GM20000 (cell line): ENCODE measurements at regions not wholly inside any gene's neighbourhood (a gene's known extent, or its start where the extent isn't known, plus 50 kb on each side); places are given as distances from the start of the nearest gene placed in this dataset.

Experiments used
- DNase-seq: peaks from one replicate; pipeline ENCODE4 v3.0.0; 2012; ENCODE audit warnings: low spot score
- TF ChIP-seq, protein P1 (sequence below): IDR thresholded peaks from 2 replicates; pipeline ENCODE4 v1.5.1; 2012; ENCODE audit warnings: mild to moderate bottlenecking, control low read depth; ENCODE audit errors: extremely low read depth, missing control alignments

DNA sequence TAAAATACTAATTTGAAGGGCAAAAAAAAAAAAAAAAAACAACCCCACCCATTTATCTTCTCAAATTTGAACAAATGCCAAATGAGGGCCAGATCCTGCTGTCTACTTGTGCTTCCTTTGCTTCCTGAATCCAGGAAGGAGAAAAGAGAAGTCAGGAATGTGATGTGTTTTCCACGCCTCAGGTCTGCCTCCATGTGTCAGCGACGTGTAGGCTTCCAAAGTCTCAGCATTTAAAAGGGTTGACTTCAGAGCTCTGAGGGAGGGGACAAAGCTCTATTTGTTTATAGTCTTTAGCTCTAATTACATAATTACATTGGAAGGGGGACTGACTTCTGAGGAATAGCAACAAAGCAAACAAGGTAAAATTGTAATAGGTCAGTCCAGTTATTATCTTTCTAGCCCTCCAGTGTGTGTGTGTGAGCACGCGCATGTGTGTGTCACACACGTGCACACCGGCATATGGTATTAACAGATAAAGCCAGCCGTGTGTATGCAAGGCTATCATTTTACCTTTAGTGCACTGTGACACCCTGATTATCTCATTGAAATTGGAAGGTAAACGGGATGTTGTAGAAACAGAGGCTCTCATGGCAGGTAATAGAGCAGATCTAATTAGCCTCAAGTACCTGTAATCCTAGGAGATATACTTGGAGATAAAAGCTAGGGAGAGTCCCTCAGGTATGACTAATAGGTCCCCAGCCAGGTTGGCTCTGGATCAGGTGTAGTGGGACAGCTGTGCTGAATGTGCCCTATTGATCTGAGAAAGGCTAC is 911.4 kb upstream of the ZEB2 start:
- DNase-seq, result no peak
- TF ChIP-seq, protein P1, sequence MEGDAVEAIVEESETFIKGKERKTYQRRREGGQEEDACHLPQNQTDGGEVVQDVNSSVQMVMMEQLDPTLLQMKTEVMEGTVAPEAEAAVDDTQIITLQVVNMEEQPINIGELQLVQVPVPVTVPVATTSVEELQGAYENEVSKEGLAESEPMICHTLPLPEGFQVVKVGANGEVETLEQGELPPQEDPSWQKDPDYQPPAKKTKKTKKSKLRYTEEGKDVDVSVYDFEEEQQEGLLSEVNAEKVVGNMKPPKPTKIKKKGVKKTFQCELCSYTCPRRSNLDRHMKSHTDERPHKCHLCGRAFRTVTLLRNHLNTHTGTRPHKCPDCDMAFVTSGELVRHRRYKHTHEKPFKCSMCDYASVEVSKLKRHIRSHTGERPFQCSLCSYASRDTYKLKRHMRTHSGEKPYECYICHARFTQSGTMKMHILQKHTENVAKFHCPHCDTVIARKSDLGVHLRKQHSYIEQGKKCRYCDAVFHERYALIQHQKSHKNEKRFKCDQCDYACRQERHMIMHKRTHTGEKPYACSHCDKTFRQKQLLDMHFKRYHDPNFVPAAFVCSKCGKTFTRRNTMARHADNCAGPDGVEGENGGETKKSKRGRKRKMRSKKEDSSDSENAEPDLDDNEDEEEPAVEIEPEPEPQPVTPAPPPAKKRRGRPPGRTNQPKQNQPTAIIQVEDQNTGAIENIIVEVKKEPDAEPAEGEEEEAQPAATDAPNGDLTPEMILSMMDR, result no peak

DNA sequence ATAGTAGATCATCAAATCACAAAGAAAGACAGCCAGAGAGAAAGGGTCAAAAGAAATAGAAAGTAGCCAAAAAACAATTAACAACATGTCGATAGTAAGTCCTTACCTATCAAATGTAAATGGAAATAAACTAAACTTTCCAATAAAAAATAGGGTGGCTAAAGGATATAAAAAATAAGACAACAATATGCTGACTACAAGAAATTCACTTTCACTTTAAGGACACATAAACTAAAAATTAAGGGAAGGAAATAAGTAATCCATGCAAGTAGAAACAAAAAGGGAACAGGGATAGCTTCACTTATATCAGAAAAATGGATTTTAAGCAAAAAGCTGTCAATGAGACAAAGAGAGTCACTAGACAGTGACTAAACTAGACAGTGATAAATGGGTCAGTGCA is 903.9 kb upstream of the ZEB2 start:
- DNase-seq, result no peak
- TF ChIP-seq, protein P1, result no peak

DNA sequence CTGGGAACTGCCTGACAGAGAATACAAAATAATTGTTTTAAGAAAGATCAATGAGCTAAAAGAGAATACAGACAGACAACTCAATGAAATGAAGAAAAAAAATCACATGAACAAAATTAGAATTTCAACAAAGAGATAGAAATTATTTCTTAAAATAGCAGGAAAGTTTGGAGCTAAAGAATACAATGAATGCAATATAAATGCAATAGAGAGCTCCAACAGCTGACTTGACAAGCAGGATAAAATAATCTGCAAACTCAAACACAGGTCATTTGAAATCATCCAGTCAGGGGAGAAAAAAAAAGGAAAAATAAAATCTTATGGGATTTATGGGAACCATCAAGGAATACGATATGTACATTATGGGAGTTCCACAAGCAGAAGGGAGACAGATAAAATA is 902.7 kb upstream of the ZEB2 start:
- no peak for DNase-seq
- TF ChIP-seq, protein P1, result no peak

DNA sequence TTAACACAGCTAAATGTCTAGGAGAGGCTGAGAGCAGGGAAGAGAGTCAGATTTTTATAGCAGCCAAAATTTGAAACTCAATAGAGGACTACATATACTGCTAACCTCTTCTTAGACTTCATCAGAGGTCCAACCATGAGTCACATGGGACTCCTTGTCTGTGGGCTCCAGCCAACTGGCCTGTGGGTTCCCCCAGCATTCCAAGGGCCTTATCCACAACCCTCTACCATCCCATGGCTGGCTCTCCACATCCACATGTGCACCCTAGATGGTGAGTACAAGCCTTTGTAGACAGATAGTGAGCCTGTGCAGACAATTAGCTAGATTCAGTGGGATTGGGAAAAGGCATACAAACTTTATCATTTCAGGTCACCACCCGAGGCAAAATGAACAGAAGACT is 901.9 kb upstream of the ZEB2 start:
- TF ChIP-seq, protein P1, result no peak
- DNase-seq, result no peak

DNA sequence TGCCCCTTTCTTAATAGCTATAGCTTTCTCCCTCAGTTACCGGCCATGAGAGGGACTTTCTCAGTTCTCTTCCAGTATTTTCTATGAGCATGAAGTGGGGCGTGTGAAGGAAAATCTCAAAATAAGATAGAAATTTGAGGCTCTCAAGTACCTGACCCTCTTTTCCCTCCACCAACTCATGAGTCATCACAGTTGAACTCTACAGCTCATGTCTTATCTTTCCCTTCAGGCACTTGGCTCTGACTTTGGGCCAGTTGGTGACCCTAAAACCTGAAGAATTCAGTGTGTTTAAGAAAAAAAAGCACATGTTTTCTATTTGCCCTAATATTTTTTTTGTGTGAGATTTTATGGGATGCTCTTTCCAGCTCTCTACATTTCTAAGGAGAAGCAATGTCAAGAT is 896.7 kb upstream of the ZEB2 start:
- no peak for DNase-seq
- TF ChIP-seq, protein P1, result no peak

DNA sequence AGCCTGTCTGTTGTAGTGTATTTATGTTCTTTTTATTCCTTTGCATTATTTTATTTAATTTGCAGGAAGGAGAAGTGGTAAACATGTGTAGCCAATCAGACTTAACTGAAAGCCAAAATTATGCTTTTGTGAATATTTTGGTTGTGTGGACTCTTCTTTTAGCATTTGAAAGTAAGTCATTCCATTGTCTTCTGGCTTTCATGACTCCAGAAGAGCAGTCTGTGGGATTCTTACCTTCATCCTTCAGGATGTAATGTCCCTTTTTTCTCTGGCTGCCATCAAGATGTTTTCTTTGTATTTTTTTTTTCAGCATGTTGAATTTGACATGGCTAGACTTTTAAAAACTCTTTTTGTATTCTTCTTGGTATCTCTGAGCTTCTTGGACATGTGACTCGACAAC is 895.2 kb upstream of the ZEB2 start:
- TF ChIP-seq, protein P1, result no peak
- no peak for DNase-seq

DNA sequence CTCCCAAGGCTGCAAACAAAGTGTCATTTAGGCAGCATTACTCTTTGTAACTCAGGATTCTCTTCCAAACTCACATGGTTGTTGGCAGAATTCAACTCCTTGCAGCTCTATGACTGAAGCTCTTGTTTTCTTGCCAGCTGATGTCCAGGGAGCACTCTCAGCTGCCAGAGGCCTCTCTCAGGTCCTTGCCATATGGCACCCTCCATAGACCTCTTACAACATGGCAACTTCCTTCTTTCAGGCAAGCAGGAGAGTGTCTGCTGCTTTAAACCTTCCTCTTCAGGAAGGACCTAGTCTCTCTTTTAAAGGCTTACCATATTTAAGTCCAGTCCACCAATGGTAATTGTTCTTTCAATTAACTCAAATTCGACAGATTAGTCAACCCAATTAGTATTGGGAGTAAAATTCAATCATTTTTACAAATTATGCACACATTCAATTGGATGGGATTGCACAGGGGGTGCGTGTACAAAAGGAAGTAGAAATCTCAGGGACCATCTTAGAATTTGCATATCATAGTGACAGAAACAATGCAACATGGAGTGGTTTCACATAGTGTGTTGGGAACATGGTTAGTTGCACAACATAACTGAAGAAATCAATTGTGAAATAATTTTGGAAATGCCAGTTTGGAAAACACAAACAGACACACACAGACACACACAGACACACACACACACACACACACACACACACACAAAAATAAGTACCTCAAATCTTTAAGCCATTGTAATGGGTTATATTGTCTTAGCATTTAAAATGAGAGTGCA is 893.5 kb upstream of the ZEB2 start:
- TF ChIP-seq, protein P1, result no peak
- DNase-seq, result no peak
